ENCODE measurements at regions not wholly inside any gene's neighbourhood (a gene's known extent, or its start where the extent isn't known, plus 50 kb on each side); places are given as distances from the start of the nearest gene placed in this dataset.

- DNase-seq: no peak
Measured at GRCh38 chr7:117929237-117929636, 56.0 kb upstream of the CTTNBP2 start.

- DNase-seq: no peak
Measured at GRCh38 chr7:117931314-117931713, 58.1 kb upstream of the CTTNBP2 start.

GRCh38 chr7:117937049-117937752 lies 64.0 kb upstream of the CTTNBP2 start:
- DNase-seq: no peak

GRCh38 chr7:117937753-117938483 lies 64.7 kb upstream of the CTTNBP2 start:
- no peak for DNase-seq

GRCh38 chr7:117941138-117941810 lies 68.0 kb upstream of the CTTNBP2 start:
- DNase-seq: no peak

GRCh38 chr7:117942780-117943179 lies 69.5 kb upstream of the CTTNBP2 start:
- no peak for DNase-seq

GRCh38 chr7:117944886-117945285 lies 71.6 kb upstream of the CTTNBP2 start:
- no peak for DNase-seq

GRCh38 chr7:117946151-117946633 lies 73.0 kb upstream of the CTTNBP2 start:
- DNase-seq: no peak

GRCh38 chr7:117949232-117949631 lies 76.0 kb upstream of the CTTNBP2 start:
- DNase-seq: no peak

GRCh38 chr7:117950601-117951260 lies 77.5 kb upstream of the CTTNBP2 start:
- DNase-seq: no peak

GRCh38 chr7:117951285-117951684 lies 78.0 kb upstream of the CTTNBP2 start:
- no peak for DNase-seq

GRCh38 chr7:117951691-117952280 lies 78.5 kb upstream of the CTTNBP2 start:
- no peak for DNase-seq

GRCh38 chr7:117955046-117955445 lies 81.8 kb upstream of the CTTNBP2 start:
- DNase-seq: no peak

- no peak for DNase-seq
Measured at GRCh38 chr7:117960351-117960750, 87.1 kb upstream of the CTTNBP2 start.

GRCh38 chr7:117961235-117961634 lies 88.0 kb upstream of the CTTNBP2 start:
- no peak for DNase-seq

- no peak for DNase-seq
Measured at GRCh38 chr7:117962366-117962994, 89.2 kb upstream of the CTTNBP2 start.

- no peak for DNase-seq
Measured at GRCh38 chr7:117963264-117964197, 90.3 kb upstream of the CTTNBP2 start.

- no peak for DNase-seq
Measured at GRCh38 chr7:117970801-117971200, 97.6 kb upstream of the CTTNBP2 start.

GRCh38 chr7:117971556-117972244 lies 98.5 kb upstream of the CTTNBP2 start:
- no peak for DNase-seq

GRCh38 chr7:117972606-117973005 lies 99.4 kb upstream of the CTTNBP2 start:
- DNase-seq: no peak
